Dermis blood vessel endothelial cell (primary cell): ENCODE measurements at regions not wholly inside any gene's neighbourhood (a gene's known extent, or its start where the extent isn't known, plus 50 kb on each side); places are given as distances from the start of the nearest gene placed in this dataset.
"Not testable (repeated sequence)": the region's sequence is repeated elsewhere in the genome, so short reads cannot be mapped to it uniquely, and the experiment has no call there.

ENCODE experiments used
- DNase-seq: peaks from one replicate; pipeline ENCODE4 v3.0.0; 2010

- peak; percentile 28 for DNase-seq
These were observed 130.2 kb upstream of the ALDH3B2 start for GRCh38 chr11:67804435-67805252.

DNA sequence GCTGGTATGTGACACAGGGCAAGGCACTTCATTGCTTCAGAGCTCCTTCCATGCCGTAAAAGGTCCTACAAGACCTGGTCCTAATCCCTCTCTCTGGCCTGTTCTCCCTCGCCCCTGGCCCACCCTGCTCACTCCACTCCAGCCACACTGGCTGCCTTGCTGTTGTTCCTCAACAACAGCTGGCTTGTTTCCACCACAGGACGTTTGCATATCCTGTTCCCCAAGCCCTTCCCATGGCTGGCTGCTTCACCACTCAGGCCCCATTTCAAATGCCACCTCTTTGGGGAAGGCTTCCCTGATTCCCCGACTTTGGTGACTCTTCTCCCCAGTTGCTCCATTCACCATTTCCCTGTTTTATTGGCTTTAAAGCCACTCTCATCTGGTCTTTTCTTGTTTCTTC lies 129.1 kb upstream of the ALDH3B2 start:
- not testable (repeated sequence) for DNase-seq

DNA sequence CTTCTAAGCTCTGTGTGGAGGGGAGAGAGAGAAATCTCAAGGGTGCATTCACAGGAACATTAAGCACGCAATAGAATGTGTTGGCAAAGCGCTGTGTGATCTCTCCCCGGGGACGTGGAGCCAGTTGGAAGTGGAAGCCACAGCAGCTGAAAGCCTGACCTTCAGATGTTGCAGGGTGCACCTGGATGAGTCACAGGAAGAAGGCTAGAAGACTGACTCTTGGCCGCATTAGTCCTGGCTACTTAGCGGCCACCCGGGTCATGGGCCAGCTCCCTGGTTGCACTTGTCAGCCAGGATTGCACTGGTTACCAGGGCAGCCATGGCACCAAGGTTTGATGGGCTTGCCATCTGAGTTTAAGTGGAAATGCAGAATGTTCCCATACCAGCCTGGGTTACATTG lies 128.6 kb upstream of the ALDH3B2 start:
- DNase-seq = peak; percentile 29

DNA sequence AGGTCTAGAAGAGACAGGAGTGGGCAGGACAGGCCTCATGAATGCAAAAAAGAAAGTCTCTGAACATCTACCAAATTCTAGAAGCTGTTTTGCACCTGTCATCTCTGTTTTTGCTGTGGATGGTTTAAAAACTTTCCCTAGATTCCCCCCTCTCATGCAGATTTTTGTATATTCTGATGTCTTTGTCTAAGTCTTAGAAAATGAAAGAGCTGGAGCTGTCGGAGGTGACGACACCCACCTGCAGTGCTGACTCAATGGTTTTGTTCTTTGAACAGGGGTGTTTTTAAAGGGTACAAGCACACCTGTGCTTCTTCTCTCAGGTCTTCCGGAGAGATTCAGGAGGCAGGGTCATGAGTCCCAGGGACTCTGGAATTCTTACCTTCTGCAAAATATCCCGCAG lies 128.2 kb upstream of the ALDH3B2 start:
- not testable (repeated sequence) for DNase-seq

DNA sequence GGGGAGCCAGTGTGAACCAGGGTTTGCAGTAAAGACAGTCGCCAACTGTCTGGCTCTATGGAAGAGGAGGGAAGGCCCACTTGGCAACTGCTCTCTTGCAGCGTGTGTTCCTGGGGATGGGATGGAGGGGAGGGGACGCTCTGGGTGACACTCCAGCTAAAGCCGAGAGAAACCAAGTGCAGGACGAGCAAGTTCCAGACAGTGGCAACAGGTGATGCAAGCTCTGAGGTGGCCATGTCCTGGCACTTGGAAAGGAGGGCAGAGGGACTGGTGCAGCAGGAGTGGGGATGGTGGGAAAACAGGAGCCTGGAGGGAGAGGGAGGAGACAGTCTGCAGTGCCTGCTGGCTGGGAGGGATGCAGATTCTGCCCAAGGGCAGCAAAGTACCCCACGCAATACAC lies 127.0 kb upstream of the ALDH3B2 start:
- DNase-seq = not testable (repeated sequence)

- not testable (repeated sequence) for DNase-seq
These were observed 126.2 kb upstream of the ALDH3B2 start for GRCh38 chr11:67800591-67800990.

DNA sequence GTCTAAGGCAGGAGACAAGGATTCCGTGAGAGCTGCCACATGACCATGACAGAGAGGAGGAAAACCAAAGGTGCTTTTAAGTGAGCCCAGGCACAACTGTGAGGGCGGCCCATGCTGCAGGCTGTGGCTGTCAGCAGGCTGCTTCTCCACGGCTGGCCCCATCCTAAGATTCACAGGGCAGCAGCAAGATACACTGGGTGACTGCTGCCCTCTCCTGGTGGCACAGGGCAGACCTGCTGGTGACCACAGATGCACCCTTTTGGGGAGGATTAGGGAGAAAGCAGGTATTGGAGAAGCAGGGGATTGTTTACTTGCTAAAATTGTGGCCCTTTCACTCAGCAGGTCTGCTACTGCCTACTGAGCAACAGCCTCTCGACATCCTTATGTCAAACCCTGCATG lies 125.4 kb upstream of the ALDH3B2 start:
- not testable (repeated sequence) for DNase-seq

- not testable (repeated sequence) for DNase-seq
These were observed 123.5 kb upstream of the ALDH3B2 start for GRCh38 chr11:67797726-67798521.

- DNase-seq = no peak
These were observed 121.3 kb upstream of the ALDH3B2 start for GRCh38 chr11:67795746-67796145.

DNA sequence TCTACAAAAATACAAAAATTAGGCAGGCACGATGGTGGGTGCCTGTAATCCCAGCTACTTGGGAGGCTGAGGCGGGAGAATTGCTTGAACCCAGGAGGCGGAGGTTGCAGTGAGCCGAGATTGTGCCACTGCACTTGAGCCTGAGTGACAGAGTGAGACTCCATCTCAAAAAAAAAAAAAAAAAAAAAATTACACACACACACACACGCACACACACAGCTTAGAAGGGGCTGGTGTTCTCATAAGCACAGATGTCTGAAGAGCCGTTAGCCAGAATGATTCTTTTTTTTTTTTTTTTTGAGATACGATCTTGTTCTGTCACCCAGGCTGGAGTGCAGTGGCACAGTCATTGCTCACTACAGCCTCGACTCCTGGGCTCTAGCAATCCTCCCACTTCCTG lies 119.3 kb upstream of the ALDH3B2 start:
- not testable (repeated sequence) for DNase-seq

GRCh38 chr11:67792273-67792990 lies 118.0 kb upstream of the ALDH3B2 start:
- DNase-seq = not testable (repeated sequence)

DNA sequence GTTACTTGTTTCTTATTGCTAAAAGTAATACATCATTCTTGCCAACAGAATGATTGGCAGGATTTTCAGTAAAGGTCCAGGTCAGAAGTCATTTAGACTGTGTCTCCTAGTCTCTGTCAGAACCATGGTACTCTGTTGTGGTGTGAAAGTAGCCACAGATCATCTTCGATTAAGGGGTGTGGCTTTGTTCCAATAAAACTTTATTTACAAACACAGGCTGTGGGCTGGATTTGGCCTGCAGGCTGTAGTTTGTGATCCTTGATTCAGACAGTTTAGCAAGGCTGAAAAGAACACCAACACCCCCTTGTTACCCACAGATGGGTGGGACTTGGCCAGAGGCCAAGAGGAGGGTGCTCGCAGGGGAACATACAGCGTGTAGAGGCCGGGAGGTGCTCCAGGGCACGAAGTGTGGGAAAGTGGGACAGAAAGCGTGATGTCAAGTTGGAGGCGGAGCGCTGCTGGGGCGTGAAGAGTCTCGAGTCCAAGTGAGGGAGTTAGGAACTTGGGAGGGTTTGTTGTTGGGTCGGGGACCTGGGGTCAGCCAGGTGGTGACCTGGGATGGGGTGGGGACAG lies 117.3 kb upstream of the ALDH3B2 start:
- DNase-seq = not testable (repeated sequence)

GRCh38 chr11:67788341-67788695 lies 113.9 kb upstream of the ALDH3B2 start:
- not testable (repeated sequence) for DNase-seq

DNA sequence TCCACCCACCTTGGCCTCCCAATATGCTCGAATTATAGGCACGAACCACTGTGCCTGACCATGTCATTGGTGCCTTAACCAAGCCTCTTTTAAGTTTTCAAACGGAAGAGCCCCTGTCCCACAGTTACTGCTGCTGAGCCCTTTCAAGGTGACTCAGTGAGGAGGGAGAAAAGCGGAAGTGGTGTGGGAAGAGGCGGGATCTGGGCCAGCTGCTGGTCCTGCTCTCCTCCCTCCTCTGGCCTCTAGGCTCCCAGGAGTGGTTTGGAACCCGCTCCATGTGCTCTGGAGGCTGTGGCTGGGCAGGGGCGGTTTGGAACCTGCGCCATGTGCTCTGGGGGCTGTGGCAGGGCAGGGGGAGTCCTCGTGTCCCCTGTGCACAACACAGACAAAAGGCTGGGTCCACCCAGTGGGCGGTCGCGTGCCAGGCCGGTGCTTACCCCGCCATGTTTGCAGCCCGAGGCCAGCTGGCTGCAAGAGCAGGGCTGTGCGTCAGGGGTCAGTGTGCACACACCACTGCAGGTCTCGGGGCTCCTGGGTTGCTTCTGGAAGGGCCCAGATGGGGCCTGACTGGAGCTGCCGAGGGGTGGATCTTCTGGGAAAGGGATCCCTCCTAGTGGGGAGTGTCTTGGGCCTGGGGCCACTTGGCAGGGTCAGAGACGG lies 113.4 kb upstream of the ALDH3B2 start:
- not testable (repeated sequence) for DNase-seq

DNA sequence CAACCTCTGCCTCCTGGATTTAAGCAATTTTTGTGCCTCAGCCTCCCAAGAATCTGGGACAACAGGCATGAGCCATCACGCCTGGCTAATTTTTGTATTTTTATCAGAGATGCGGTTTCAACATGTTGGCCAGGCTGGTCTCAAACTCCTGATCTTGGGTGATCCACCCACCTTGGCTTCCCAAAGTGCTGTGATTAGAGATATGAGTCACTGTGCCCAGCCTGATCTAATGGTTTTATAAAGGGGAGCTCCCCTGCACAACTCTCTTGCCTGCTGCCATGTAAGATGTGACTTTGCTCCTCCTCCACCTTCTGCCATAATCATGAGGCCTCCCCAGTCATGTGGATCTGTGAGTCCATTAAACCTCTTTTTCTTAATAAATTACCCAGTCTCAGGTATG lies 107.5 kb upstream of the ALDH3B2 start:
- DNase-seq = not testable (repeated sequence)

- DNase-seq = not testable (repeated sequence)
These were observed 107.1 kb upstream of the ALDH3B2 start for GRCh38 chr11:67781506-67781905.

- no peak for DNase-seq
These were observed 105.6 kb upstream of the ALDH3B2 start for GRCh38 chr11:67780056-67780455.

GRCh38 chr11:67779189-67779875 lies 104.9 kb upstream of the ALDH3B2 start:
- not testable (repeated sequence) for DNase-seq

- DNase-seq = no peak
These were observed 102.6 kb upstream of the ALDH3B2 start for GRCh38 chr11:67776852-67777520.

DNA sequence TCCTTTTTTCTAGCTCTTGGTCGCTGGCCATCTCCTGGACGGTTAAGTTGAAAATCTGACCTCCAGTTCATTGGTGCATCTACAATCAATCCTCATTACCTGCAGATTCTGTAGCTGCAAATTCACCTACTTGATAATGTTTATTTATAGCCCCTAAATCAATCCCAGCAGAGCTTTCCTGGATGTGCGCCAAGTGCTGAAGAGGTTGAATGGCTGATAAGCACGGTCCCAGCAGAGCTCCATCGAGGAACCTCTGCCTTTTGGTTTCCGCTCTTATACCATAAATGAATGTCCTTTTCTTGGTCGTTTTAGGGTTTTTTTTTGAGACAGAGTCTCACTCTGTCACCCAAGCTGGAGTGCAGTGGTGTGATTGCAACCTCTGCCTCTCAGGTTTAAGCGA lies 99.8 kb upstream of the ALDH3B2 start:
- DNase-seq = not testable (repeated sequence)
